IPS-18a (cell line): ENCODE measurements at regions not wholly inside any gene's neighbourhood (a gene's known extent, or its start where the extent isn't known, plus 50 kb on each side); places are given as distances from the start of the nearest gene placed in this dataset.

ENCODE experiments used
- H3K27ac ChIP-seq: one replicate; pipeline ENCODE4 v1.5.1; 2013; ENCODE audit warnings: low read length
- H3K27me3 ChIP-seq: one replicate; pipeline ENCODE4 v1.6.1; 2013; ENCODE audit warnings: mild to moderate bottlenecking, low read length; ENCODE audit not compliant: control insufficient read depth, insufficient read depth
- H3K36me3 ChIP-seq: one replicate; pipeline ENCODE4 v1.6.1; 2013; ENCODE audit warnings: low read depth, low read length; ENCODE audit not compliant: control insufficient read depth
- H3K4me1 ChIP-seq: one replicate; pipeline ENCODE4 v1.6.1; 2013; ENCODE audit warnings: low read depth, low read length; ENCODE audit not compliant: control insufficient read depth
- H3K4me3 ChIP-seq: one replicate; pipeline ENCODE4 v1.5.1; 2013; ENCODE audit warnings: low read length
- H3K9ac ChIP-seq: one replicate; pipeline ENCODE4 v1.6.1; 2013; ENCODE audit warnings: mild to moderate bottlenecking, low read length, moderate library complexity
- H3K9me3 ChIP-seq: one replicate; pipeline ENCODE4 v1.6.1; 2013; ENCODE audit warnings: low read depth, low read length; ENCODE audit not compliant: control insufficient read depth

DNA sequence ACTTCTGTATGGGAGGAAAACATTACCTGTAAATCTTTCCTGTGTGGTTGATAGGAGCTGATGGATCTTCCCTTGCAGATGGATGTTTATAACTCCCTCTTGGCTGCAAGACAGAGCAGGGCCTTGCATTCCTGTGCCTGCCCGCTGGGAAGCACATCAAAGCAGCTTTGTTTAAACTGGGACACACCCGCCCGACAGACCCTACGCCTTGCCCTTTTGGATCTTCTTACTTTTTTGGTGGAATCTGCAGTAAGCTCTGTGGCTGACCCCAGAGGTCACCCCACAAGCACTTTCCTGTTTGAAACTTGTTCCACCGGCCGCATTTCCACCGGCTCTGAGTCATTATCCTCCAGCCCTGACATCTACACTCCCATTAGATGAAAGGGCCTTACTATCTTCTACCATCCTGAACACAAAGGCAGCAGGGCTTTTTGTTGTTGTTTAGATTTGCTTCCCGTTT is 244.1 kb upstream of the STT3B start:
- no peaks in the 10 kb centered on the region for H3K36me3 ChIP-seq
- no peak overlapping the region for H3K4me3 ChIP-seq
- H3K27ac ChIP-seq: no peak overlapping the region
- H3K27me3 ChIP-seq: no peaks in the 10 kb centered on the region
- peaks cover 19% of the 10 kb centered on the region for H3K4me1 ChIP-seq
- H3K9me3 ChIP-seq: no peaks in the 10 kb centered on the region
- H3K9ac ChIP-seq: no peak overlapping the region

DNA sequence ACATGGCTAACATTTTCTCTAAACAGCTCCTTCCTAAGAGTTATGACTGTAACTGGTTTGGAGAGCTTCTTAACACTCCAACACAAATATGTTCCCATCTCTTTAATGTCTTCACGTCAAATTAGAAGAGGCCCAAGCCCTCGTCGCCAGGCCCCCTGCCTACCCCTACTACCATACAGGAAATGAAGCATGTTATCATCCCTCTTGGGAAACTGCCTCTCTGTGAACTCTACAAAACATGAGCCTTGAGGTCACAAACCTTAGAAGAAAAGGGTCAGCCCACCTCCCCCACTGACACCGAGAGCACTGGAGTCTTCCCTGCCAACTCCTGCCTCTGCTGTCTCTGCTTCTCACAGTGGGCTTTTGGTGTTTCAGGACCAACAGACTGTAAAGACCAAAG is 243.1 kb upstream of the STT3B start:
- H3K9me3 ChIP-seq: no peaks in the 10 kb centered on the region
- H3K27me3 ChIP-seq: no peaks in the 10 kb centered on the region
- peaks cover 19% of the 10 kb centered on the region for H3K4me1 ChIP-seq
- no peaks in the 10 kb centered on the region for H3K36me3 ChIP-seq
- H3K27ac ChIP-seq: no peak overlapping the region
- H3K4me3 ChIP-seq: no peak overlapping the region
- H3K9ac ChIP-seq: no peak overlapping the region

DNA sequence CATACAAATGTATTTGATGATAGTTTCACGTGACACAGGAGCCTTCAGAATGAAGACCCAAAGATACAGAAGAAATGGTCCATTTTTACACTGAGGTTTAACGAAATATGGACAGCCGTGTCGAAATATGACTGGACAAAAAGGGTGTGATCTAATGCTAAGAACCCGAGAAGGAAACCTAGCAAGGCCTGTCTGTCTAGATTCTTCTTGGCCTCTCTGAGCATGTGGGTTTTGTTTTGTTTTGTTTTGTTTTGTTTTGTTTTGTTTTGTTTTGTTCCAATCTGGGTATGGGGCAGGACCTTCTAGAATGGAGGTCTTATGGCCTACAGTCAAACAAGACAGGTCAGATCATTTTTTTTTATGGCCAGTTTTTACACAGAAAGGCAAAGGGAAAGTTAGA is 242.7 kb upstream of the STT3B start:
- Histone ChIP-seq H3K9ac (no peak overlapping the region), H3K27ac (no peak overlapping the region), H3K4me1 (peaks cover 19% of the 10 kb centered on the region)

DNA sequence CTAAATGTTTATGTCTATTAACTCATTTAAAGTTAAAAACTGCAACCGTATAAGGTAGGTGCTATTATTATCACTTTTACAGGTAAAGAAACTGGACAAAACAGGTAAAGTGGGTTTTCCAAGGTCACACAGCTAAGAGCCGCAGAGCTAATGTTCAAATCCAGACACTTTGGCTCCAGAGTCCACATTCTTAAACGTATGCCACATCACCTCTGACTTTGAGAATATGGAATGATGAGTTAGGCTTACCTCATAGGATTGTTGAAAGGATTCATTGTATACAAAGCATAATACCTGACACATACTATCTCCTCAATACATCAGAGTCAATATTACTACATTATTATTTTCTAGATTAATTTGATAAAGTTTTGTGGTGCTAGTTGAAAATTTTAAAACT is 240.9 kb upstream of the STT3B start:
- no peaks in the 10 kb centered on the region for H3K27me3 ChIP-seq
- no peak overlapping the region for H3K27ac ChIP-seq
- peaks cover 19% of the 10 kb centered on the region for H3K4me1 ChIP-seq
- no peak overlapping the region for H3K9ac ChIP-seq
- no peaks in the 10 kb centered on the region for H3K9me3 ChIP-seq
- H3K36me3 ChIP-seq: no peaks in the 10 kb centered on the region
- H3K4me3 ChIP-seq: no peak overlapping the region

More for the DNA sequence above, 242.7 kb upstream of the STT3B start:
- Histone ChIP-seq H3K36me3 (no peaks in the 10 kb centered on the region), H3K27me3 (no peaks in the 10 kb centered on the region), H3K4me3 (no peak overlapping the region), H3K9me3 (no peaks in the 10 kb centered on the region)

DNA sequence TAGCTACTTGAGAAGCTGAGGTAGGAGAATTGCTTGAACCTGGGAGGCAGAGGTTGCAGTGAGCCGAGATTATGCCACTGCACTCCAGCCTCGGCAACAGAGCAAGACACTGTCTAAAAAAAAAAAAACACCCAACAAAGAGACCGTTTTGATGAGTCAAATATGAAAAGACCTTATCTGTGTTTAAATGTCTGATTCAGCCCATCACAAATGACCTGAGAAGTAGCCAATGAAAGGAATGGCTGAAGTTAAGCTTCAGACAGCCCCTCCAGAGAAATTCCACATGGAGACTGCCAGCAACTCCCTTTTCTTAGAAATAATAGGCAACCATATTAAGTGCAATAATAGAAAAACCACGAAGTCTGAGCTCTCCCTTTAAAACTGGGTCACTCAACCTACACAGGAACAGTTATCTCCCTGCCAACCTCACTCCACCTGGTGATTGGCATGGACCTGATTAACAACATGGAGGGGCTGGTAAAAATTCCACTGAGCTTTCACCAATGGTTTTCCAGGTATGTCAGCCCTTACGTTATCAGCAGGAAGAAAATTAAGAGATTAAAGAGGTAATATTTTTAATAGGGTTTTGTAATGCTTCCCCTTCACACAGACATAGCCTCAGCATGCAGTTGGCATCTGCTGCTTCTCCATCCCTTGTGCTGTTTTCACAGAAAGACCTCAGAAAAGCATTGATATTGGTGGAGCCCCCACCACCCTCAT is 238.1 kb upstream of the STT3B start:
- Histone ChIP-seq H3K4me1 (peaks cover 7% of the 10 kb centered on the region), H3K36me3 (no peaks in the 10 kb centered on the region), H3K27me3 (no peaks in the 10 kb centered on the region), H3K9ac (no peak overlapping the region), H3K9me3 (peaks cover 4% of the 10 kb centered on the region), H3K4me3 (no peak overlapping the region), H3K27ac (no peak overlapping the region)

GRCh38 chr3:31295150-31295765 is 237.5 kb upstream of the STT3B start:
- no peak overlapping the region for H3K27ac ChIP-seq

DNA sequence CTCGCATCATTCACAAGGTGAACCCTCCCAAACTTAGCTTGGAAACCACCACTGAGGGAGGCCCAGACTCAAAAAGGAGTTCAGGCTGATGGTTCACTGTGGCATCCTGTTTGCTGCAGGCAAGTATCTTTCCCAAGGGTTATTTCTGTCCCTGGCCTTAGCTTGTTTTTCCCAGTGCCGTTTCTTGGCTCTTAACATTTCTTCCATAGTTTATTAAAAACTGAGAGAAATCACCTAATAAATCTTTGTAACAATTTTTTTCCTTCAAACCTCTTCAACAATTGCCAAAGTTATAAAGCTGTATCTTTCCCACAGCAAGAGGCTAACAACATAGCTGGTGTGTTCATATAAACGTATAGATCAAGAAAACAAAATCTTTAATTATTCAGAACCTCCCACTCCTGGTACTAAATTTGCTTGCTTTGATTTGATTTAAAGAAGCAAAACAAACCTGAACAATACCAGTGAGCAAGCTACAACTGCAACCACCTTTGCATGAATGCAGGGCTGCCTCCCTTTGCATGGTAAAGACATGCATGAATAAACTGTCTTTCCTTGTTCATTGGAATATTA is 234.9 kb upstream of the STT3B start:
- no peaks in the 10 kb centered on the region for H3K4me1 ChIP-seq
- H3K9me3 ChIP-seq: peaks cover 4% of the 10 kb centered on the region
- H3K36me3 ChIP-seq: no peaks in the 10 kb centered on the region
- no peak overlapping the region for H3K9ac ChIP-seq
- H3K4me3 ChIP-seq: no peak overlapping the region
- no peaks in the 10 kb centered on the region for H3K27me3 ChIP-seq
- no peak overlapping the region for H3K27ac ChIP-seq

More at GRCh38 chr3:31295150-31295765, 237.5 kb upstream of the STT3B start:
- H3K36me3 ChIP-seq: no peaks in the 10 kb centered on the region
- H3K27me3 ChIP-seq: no peaks in the 10 kb centered on the region
- H3K4me3 ChIP-seq: no peak overlapping the region
- H3K9ac ChIP-seq: no peak overlapping the region
- H3K9me3 ChIP-seq: peaks cover 4% of the 10 kb centered on the region
- H3K4me1 ChIP-seq: peaks cover 7% of the 10 kb centered on the region

DNA sequence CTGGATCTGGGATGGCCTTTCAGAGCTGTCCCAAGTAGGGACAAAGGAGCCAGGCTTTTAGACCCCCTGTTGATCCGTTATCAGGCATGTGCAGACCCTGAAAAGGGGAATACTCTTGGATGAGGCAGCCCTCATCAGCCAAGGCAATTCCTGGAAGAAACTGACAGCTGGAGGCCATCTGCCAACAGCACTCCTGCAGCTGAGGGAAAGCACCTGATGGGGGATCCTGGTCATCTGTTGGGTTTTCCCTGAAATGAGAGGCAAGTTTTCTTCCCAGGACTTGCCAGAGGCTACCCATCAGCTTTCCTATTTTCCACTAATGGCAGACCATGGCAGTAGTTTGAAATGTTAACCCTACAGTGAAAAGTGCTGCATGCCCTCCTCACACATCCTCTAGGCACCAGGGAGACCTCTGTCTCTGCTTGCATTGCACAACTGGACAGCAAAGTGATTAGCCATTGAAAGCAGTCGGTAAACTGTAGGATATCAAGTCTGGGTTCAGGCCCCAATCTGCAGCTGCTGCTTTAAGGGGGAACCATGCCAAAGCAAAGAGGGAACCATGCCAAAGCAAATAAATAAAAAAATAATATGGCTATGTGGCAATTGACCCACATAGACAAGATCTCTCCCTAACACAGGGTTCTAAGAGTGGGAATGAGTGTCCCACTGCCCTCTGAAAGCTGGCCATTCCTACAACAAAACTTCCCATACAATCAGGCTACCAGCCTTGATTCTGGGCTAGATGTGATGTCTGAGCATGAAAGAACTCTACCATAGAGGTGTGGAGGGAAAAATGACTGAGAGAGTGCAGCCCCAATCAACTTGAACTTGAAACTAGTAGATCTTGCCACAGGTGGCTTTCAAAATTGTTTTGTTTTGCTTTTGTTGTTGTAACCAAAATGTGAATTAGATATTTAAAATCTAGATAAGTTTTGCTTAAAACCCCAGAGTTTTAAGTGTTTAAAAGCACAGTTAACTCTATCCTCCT is 232.0 kb upstream of the STT3B start:
- Histone ChIP-seq H3K27ac (no peak overlapping the region), H3K9ac (no peak overlapping the region), H3K9me3 (peaks cover 4% of the 10 kb centered on the region), H3K4me3 (no peak overlapping the region), H3K4me1 (no peaks in the 10 kb centered on the region), H3K27me3 (no peaks in the 10 kb centered on the region), H3K36me3 (no peaks in the 10 kb centered on the region)

- Histone ChIP-seq H3K4me1 (no peaks in the 10 kb centered on the region), H3K27ac (no peak overlapping the region), H3K9me3 (peaks cover 4% of the 10 kb centered on the region), H3K36me3 (no peaks in the 10 kb centered on the region), H3K4me3 (no peak overlapping the region), H3K9ac (no peak overlapping the region), H3K27me3 (no peaks in the 10 kb centered on the region)
Measured at GRCh38 chr3:31302343-31302742, 230.4 kb upstream of the STT3B start.

- Histone ChIP-seq H3K9ac (no peak overlapping the region), H3K4me1 (no peaks in the 10 kb centered on the region), H3K9me3 (no peaks in the 10 kb centered on the region), H3K4me3 (no peak overlapping the region), H3K27me3 (no peaks in the 10 kb centered on the region), H3K27ac (no peak overlapping the region), H3K36me3 (no peaks in the 10 kb centered on the region)
Measured at GRCh38 chr3:31305340-31305739, 227.4 kb upstream of the STT3B start.

DNA sequence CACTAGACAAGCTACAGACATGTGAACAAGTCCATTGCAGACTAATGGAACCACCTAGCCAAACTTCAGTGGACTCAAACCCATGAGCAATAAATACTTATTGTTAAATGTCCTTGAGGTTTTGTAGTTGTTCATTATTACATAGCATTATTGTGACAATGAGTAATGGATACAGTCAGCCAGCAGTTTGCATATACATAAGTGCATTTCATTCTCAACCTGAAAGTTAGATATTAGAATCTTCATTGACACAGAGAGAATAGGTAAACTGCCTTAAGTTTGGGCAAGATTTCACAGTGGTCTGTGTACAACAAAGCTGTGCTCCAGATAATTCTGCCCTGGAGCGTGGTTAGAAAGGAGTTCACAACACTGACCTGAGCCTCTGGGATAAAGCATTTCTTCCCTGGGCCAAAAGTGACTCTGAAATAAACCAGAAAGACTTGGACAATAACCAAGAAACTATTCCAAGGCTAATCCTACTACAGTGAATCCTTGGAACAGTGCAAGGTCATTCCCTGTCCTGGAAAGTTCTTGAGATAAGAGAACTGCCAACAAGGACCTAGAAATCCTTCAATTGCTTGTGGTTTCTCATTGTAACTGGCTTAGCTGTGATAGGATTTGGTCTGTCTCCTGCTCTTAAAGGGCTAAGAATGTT is 225.5 kb upstream of the STT3B start:
- Histone ChIP-seq H3K4me3 (no peak overlapping the region), H3K36me3 (no peaks in the 10 kb centered on the region), H3K27me3 (no peaks in the 10 kb centered on the region), H3K9ac (no peak overlapping the region), H3K27ac (no peak overlapping the region), H3K9me3 (no peaks in the 10 kb centered on the region), H3K4me1 (no peaks in the 10 kb centered on the region)
